NB4 (cell line): ENCODE measurements at regions not wholly inside any gene's neighbourhood (a gene's known extent, or its start where the extent isn't known, plus 50 kb on each side); places are given as distances from the start of the nearest gene placed in this dataset.

Source experiments
- POLR2A ChIP-seq: IDR thresholded peaks from 2 replicates; pipeline ENCODE4 v1.6.1; 2011; ENCODE audit warnings: mild to moderate bottlenecking; ENCODE audit not compliant: insufficient read length; ENCODE audit errors: extremely low read depth
- TF ChIP-seq, protein P1 (sequence below): IDR thresholded peaks from 2 replicates; pipeline ENCODE4 v1.6.1; 2011; ENCODE audit warnings: low read depth, low read length
- TF ChIP-seq, protein P2 (sequence below): IDR thresholded peaks from one replicate; pipeline ENCODE4 v1.5.1; 2012; ENCODE audit warnings: low read depth, low read length

- TF ChIP-seq, protein P1, sequence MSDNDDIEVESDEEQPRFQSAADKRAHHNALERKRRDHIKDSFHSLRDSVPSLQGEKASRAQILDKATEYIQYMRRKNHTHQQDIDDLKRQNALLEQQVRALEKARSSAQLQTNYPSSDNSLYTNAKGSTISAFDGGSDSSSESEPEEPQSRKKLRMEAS = no peak
- no peak for TF ChIP-seq POLR2A
- TF ChIP-seq, protein P2, sequence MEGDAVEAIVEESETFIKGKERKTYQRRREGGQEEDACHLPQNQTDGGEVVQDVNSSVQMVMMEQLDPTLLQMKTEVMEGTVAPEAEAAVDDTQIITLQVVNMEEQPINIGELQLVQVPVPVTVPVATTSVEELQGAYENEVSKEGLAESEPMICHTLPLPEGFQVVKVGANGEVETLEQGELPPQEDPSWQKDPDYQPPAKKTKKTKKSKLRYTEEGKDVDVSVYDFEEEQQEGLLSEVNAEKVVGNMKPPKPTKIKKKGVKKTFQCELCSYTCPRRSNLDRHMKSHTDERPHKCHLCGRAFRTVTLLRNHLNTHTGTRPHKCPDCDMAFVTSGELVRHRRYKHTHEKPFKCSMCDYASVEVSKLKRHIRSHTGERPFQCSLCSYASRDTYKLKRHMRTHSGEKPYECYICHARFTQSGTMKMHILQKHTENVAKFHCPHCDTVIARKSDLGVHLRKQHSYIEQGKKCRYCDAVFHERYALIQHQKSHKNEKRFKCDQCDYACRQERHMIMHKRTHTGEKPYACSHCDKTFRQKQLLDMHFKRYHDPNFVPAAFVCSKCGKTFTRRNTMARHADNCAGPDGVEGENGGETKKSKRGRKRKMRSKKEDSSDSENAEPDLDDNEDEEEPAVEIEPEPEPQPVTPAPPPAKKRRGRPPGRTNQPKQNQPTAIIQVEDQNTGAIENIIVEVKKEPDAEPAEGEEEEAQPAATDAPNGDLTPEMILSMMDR = no peak
Observed at GRCh38 chr4:137370206-137370633, 162.1 kb downstream of the PCDH18 start.
